Fibroblast of skin of right biceps (primary cell): ENCODE measurements at regions not wholly inside any gene's neighbourhood (a gene's known extent, or its start where the extent isn't known, plus 50 kb on each side); places are given as distances from the start of the nearest gene placed in this dataset.
A peak's percentile ranks its signal among the peaks of the same experiment; 100 is the strongest.

Experiments
- DNase-seq: peaks from one replicate; pipeline ENCODE4 v3.0.0-alpha.2; 2013

GRCh38 chr2:6692056-6692455 is 173.7 kb downstream of the CMPK2 start:
- peak; percentile 36 for DNase-seq

GRCh38 chr2:6692819-6693218 is 172.9 kb downstream of the CMPK2 start:
- DNase-seq: no peak

- no peak for DNase-seq
Measured at GRCh38 chr2:6694555-6694954, 171.2 kb downstream of the CMPK2 start.

GRCh38 chr2:6700335-6700734 is 165.4 kb downstream of the CMPK2 start:
- DNase-seq: no peak

- no peak for DNase-seq
Measured at GRCh38 chr2:6704077-6704476, 161.6 kb downstream of the CMPK2 start.

GRCh38 chr2:6721395-6721794 is 144.3 kb downstream of the CMPK2 start:
- DNase-seq: no peak

- no peak for DNase-seq
Measured at GRCh38 chr2:6722574-6722973, 143.1 kb downstream of the CMPK2 start.

- DNase-seq: peak; percentile 72
Measured at GRCh38 chr2:6723865-6724604, 141.7 kb downstream of the CMPK2 start.

- DNase-seq: peak; percentile 59
Measured at GRCh38 chr2:6724605-6725140, 141.0 kb downstream of the CMPK2 start.

GRCh38 chr2:6728156-6728555 is 137.6 kb downstream of the CMPK2 start:
- DNase-seq: no peak

GRCh38 chr2:6730003-6730402 is 135.7 kb downstream of the CMPK2 start:
- peak; percentile 1 for DNase-seq

GRCh38 chr2:6730649-6731532 is 134.8 kb downstream of the CMPK2 start:
- DNase-seq: no peak

GRCh38 chr2:6739547-6739946 is 126.2 kb downstream of the CMPK2 start:
- DNase-seq: no peak

- peak; percentile 22 for DNase-seq
Measured at GRCh38 chr2:6741229-6741628, 124.5 kb downstream of the CMPK2 start.

GRCh38 chr2:6744038-6744437 is 121.7 kb downstream of the CMPK2 start:
- DNase-seq: no peak

- DNase-seq: no peak
Measured at GRCh38 chr2:6747433-6747832, 118.3 kb downstream of the CMPK2 start.

- no peak for DNase-seq
Measured at GRCh38 chr2:6748406-6749067, 117.2 kb downstream of the CMPK2 start.

- peak; percentile 61 for DNase-seq
Measured at GRCh38 chr2:6749962-6750361, 115.7 kb downstream of the CMPK2 start.

GRCh38 chr2:6750411-6751158 is 115.1 kb downstream of the CMPK2 start:
- DNase-seq: peak; percentile 32

GRCh38 chr2:6754419-6754818 is 111.3 kb downstream of the CMPK2 start:
- no peak for DNase-seq

- no peak for DNase-seq
Measured at GRCh38 chr2:6755456-6755855, 110.3 kb downstream of the CMPK2 start.

- DNase-seq: no peak
Measured at GRCh38 chr2:6757215-6757614, 108.5 kb downstream of the CMPK2 start.

GRCh38 chr2:6759689-6760088 is 106.0 kb downstream of the CMPK2 start:
- no peak for DNase-seq
